SK-N-MC (cell line): ENCODE measurements at regions not wholly inside any gene's neighbourhood (a gene's known extent, or its start where the extent isn't known, plus 50 kb on each side); places are given as distances from the start of the nearest gene placed in this dataset.

Experiments used
- EZH2 ChIP-seq: fragments of 200-600 bp; sonication (generic); IDR thresholded peaks from one replicate; pipeline ENCODE4 v1.6.1; 2017; ENCODE audit warnings: antibody characterized with exemption
- FOXP2 ChIP-seq: optimal IDR thresholded peaks from 2 replicates; pipeline ENCODE3; 2011; ENCODE audit warnings: mild to moderate bottlenecking, moderate library complexity; ENCODE audit not compliant: insufficient read depth; ENCODE audit errors: extremely low read length, control extremely low read depth
- POLR2AphosphoS5 ChIP-seq: IDR thresholded peaks from 2 replicates; pipeline ENCODE4 v1.6.1; 2012; ENCODE audit warnings: mild to moderate bottlenecking, low read depth, low read length, borderline replicate concordance

- TF ChIP-seq POLR2AphosphoS5 (no peak), EZH2 (no peak), FOXP2 (no peak)
These were observed 155.1 kb upstream of the TMEM229A start for GRCh38 chr7:124187962-124188361.
